H7 (cell line): ENCODE measurements at regions not wholly inside any gene's neighbourhood (a gene's known extent, or its start where the extent isn't known, plus 50 kb on each side); places are given as distances from the start of the nearest gene placed in this dataset.
"Not testable (repeated sequence)": the region's sequence is repeated elsewhere in the genome, so short reads cannot be mapped to it uniquely, and the experiment has no call there.

Source experiments
- DNase-seq: peaks from one replicate; pipeline ENCODE4 v3.0.0; 2012
- H3K27me3 ChIP-seq: 2 replicates; pipeline ENCODE4 v1.6.0; 2011; ENCODE audit warnings: mild to moderate bottlenecking, low read length; ENCODE audit not compliant: control insufficient read depth, insufficient read depth
- H3K36me3 ChIP-seq: replicated peaks from 2 replicates; pipeline ENCODE4 v1.5.1; 2011; ENCODE audit warnings: low read length; ENCODE audit not compliant: control insufficient read depth, insufficient read depth
- H3K4me3 ChIP-seq: 2 replicates; pipeline ENCODE4 v1.5.1; 2011; ENCODE audit warnings: low read depth, mild to moderate bottlenecking, control low read depth, low read length, moderate library complexity; ENCODE audit not compliant: insufficient read depth

DNA sequence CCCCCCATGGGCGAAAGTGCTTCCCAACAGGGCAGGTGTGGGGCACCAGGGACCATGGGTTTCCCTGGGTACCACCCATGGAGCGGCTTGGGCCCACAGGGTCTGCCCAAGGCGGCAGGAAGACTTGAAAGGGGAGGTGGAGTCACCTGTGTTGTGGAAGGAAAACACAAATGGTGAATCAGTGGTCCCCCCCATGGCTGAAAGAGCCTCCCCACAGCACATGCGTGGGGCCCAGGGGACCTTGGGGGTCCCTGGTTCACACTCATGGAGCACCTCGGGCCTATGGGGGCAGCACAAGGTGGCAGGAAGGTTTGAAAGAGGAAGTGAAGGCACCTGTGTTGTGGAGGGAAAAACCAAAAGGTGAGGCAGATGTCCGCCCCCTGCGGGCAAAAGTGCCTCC lies 581.9 kb downstream of the ALG10 start:
- Histone ChIP-seq H3K27me3 (no peaks in the 10 kb centered on the region), H3K36me3 (no peaks in the 10 kb centered on the region), H3K4me3 (no peak overlapping the region)
- DNase-seq: no peak

DNA sequence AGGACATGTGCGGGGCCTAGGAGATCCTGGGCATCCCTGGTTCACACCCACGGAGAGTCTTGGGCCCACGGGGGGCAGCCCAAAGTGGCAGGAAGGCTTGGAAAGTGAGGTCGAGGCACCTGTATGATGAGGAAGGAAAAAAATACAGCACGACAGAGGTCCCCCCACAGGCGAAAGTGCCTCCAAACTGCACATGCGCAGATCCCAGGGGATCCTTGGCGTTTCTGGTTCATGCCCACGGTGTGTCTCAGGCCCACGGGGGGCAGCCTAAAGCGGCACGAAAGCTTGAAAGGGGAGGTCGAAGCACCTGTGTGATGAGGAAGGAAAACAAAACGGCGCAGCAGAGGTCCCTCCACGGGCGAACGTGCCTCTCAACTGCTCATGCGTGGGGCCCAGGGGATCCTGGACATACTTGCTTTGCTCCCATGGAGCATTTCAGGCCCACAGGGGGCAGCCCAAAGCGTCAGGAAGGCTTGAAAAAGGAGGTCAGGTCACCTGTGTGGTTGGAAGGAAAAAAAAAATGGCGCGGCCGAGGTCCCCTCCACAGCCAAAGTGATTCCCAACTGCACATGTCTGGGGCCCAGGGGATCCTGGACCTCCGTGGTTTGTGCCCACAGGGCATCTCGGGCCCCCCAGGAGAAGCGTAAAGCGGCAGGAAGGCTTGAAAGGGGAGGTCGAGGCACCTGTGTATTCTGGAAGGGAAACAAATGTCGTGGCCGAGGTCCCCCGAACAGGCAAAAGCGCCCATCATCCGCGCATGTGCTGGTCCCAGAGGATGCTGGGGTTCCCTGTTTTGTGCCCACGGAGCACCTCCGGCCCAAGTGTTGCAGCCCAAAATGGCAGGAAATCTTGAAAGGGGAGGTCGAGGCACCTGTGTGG lies 582.6 kb downstream of the ALG10 start:
- peak; percentile 2 for DNase-seq
- H3K27me3 ChIP-seq: no peaks in the 10 kb centered on the region
- H3K4me3 ChIP-seq: no peak overlapping the region
- no peaks in the 10 kb centered on the region for H3K36me3 ChIP-seq

GRCh38 chr12:34605510-34605887 lies 583.2 kb downstream of the ALG10 start:
- H3K36me3 ChIP-seq: no peaks in the 10 kb centered on the region
- no peak overlapping the region for H3K4me3 ChIP-seq

DNA sequence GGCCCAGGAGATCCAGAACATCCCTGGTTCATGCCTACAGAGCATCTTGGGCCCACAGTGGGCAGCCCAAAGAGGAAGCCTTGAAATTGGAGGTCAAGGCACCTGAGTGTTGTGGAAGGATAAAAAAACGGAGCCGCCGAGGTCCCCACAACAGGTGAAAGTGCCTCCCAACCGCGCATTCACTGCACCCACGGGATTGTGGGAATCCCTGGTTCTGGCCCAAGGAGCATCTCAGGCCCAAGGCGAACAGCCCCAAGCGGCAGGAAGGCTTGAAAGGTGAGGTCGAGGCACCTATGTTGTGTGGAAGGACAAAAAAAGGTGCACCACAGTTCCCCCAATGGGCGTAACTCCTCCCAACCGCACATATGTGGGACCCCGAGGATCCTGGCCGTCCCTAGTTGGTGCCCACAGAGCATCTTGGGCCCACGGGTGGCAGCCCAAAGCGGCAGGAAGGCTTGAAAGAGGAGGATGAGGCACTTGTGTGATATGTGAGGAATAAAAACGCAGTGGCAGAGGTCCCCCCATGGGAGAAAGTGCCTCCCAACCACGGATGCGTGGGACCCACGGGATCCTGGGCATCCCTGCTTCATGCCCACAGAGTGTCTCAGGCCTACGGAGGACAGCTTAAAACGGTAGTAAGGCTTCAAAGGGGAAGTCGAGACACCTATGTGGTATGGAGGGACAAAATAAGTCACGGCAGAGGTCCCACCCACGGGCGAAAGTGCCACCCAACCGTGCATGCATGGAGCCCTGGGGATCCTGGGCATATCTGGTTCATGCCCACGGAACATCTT lies 583.9 kb downstream of the ALG10 start:
- Histone ChIP-seq H3K36me3 (no peaks in the 10 kb centered on the region), H3K27me3 (no peaks in the 10 kb centered on the region), H3K4me3 (no peak overlapping the region)
- peak; percentile 8 for DNase-seq

More at GRCh38 chr12:34605510-34605887, 583.2 kb downstream of the ALG10 start:
- H3K27me3 ChIP-seq: no peaks in the 10 kb centered on the region
- peak; percentile 11 for DNase-seq

- Histone ChIP-seq H3K4me3 (no peak overlapping the region), H3K27me3 (no peaks in the 10 kb centered on the region), H3K36me3 (no peaks in the 10 kb centered on the region)
- peak; percentile 1 for DNase-seq
These were observed 584.6 kb downstream of the ALG10 start for GRCh38 chr12:34606749-34607519.

DNA sequence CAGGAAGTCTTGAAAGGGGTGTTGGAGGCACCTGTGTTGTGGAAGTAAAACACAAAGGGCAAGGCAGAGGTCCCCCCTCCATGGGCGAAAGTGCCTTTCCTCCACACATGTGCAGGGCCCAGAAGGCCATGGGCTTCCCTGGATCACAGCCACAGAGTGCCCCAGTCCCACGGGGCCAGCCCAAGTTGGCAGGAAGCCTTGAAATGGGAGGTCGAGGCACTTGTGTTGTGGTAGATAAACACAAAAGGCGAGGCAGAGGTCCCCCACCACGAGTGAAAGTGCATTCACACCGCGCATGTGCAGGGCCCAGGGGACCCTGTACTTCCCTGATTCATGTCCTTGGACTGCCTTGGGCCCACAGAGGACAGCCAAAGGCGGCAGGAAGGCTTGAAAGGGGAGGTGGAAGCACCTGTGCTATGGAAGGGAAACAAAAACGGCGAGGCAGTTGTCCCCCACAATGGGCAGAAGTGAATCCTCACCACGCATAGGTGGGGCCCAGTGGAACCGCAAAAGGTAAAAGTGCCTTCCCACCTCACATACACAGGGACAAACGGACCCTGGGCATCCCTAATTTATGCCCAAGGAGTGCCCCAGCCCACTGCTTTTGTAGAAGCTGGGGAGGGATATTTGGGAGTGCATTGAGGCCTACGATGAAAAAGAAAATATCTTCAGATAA lies 585.4 kb downstream of the ALG10 start:
- H3K27me3 ChIP-seq: no peaks in the 10 kb centered on the region
- DNase-seq: peak; percentile 5
- H3K4me3 ChIP-seq: no peak overlapping the region
- no peaks in the 10 kb centered on the region for H3K36me3 ChIP-seq

- H3K36me3 ChIP-seq, H3K4me3 ChIP-seq, DNase-seq, H3K27me3 ChIP-seq: not testable (repeated sequence)
These were observed 591.7 kb downstream of the ALG10 start for GRCh38 chr12:34613988-34614387.

GRCh38 chr12:34625116-34625515 lies 602.8 kb downstream of the ALG10 start:
- Histone ChIP-seq H3K4me3 (no peak overlapping the region), H3K27me3 (no peaks in the 10 kb centered on the region), H3K36me3 (no peaks in the 10 kb centered on the region)
- DNase-seq: peak; percentile 3

DNA sequence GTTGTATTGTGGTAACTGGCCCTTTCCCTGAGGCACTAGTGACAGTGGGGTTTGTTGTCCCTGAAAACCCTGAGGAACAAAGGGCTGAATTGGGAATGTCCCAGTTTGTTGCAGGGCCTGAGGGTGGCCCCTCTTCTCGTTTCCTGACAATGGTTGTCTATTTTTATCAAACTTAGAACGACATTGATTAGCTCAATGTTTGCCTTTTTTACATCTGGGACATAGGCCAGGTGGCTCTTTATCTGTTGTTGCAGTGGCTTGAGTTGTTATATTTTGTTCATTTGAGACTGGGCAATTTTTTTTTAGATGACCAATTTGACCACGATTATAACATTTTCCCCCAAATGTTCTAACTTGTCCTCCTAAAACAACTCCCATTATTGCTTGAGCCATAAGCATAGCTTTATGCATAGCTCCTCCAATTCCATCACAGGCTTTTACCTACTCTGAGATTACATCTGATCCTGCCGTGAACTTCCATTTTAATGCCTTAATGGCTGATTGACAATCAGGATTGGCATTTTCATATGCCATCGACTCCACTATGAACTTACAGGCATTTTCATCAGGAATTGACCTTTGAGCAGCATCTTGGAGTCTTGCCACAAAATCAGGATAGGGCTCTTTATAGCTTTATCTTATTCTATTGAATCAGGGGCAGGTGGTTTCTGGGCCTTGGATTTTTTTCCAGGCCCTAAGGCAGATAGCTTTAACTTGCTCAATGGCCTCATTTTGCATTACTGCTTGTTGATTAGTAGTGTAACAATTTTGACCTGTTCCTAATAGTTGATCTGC lies 604.3 kb downstream of the ALG10 start:
- no peak overlapping the region for H3K4me3 ChIP-seq

More for the DNA sequence above, 604.3 kb downstream of the ALG10 start:
- Histone ChIP-seq H3K27me3 (no peaks in the 10 kb centered on the region), H3K36me3 (no peaks in the 10 kb centered on the region)
- no peak for DNase-seq
